Smooth muscle cell (in vitro differentiated cells): ENCODE measurements at regions not wholly inside any gene's neighbourhood (a gene's known extent, or its start where the extent isn't known, plus 50 kb on each side); places are given as distances from the start of the nearest gene placed in this dataset.

Experiments used
- DNase-seq: peaks from one replicate; lab custom pipeline; 2025; ENCODE audit not compliant: unreplicated experiment; lab: John Stamatoyannopoulos, UW
- H2AFZ ChIP-seq: fragments of 200-600 bp; sonication (generic); 2 replicates; pipeline ENCODE4 v1.6.0; 2016; ENCODE audit warnings: antibody characterized with exemption, low read depth, mild to moderate bottlenecking
- H3F3A ChIP-seq: fragments of 200-600 bp; sonication (generic); 2 replicates; pipeline ENCODE4 v1.6.0; 2017; ENCODE audit warnings: antibody characterized with exemption, low read depth
- H3K27ac ChIP-seq: fragments of 200-600 bp; sonication (generic); 2 replicates; pipeline ENCODE4 v1.5.1; 2016; ENCODE audit warnings: low read depth, mild to moderate bottlenecking
- H3K27me3 ChIP-seq: fragments of 200-600 bp; sonication (generic); 2 replicates; pipeline ENCODE4 v1.6.1; 2016; ENCODE audit warnings: low read depth, mild to moderate bottlenecking
- H3K36me3 ChIP-seq: fragments of 200-600 bp; sonication (generic); 2 replicates; pipeline ENCODE4 v1.5.1; 2016; ENCODE audit warnings: low read depth
- H3K4me1 ChIP-seq: fragments of 200-600 bp; sonication (generic); 2 replicates; pipeline ENCODE4 v1.5.1; 2016; ENCODE audit warnings: low read depth
- H3K4me2 ChIP-seq: fragments of 200-600 bp; sonication (generic); 2 replicates; pipeline ENCODE4 v1.6.0; 2016; ENCODE audit warnings: mild to moderate bottlenecking
- H3K4me3 ChIP-seq: fragments of 200-600 bp; sonication (generic); 2 replicates; pipeline ENCODE4 v1.5.1; 2016; ENCODE audit warnings: mild to moderate bottlenecking
- H3K79me2 ChIP-seq: fragments of 200-600 bp; sonication (generic); 2 replicates; pipeline ENCODE4 v1.6.0; 2016; ENCODE audit warnings: low read depth, mild to moderate bottlenecking
- H3K9ac ChIP-seq: fragments of 200-600 bp; sonication (generic); 2 replicates; pipeline ENCODE4 v1.6.0; 2016; ENCODE audit warnings: low read depth
- H3K9me3 ChIP-seq: fragments of 200-600 bp; sonication (generic); replicated peaks from 2 replicates; pipeline ENCODE4 v1.5.1; 2016; ENCODE audit warnings: low read depth
- H4K20me1 ChIP-seq: fragments of 200-600 bp; sonication (generic); 2 replicates; pipeline ENCODE4 v1.6.0; 2016; ENCODE audit warnings: low read depth
- CTCF ChIP-seq: fragments of 200-600 bp; sonication (generic); IDR thresholded peaks from 2 replicates; pipeline ENCODE4 v1.5.1; 2017; ENCODE audit warnings: borderline replicate concordance, mild to moderate bottlenecking, antibody characterized with exemption; ENCODE audit not compliant: insufficient read depth, poor library complexity, severe bottlenecking
- WGBS: methylation state at CpG from one replicate; pipeline ENCODE4 v1.1.7; 2016; ENCODE audit warnings: low lambda C conversion rate; 5-methylcytosine and 5-hydroxymethylcytosine counted together

- DNase-seq = no peak
- H3K27ac ChIP-seq = no peak overlapping the region
- no peak overlapping the region for H3K4me2 ChIP-seq
- no peak for TF ChIP-seq CTCF
- H4K20me1 ChIP-seq = no peaks in the 10 kb centered on the region
- WGBS = 62% methylated on average over 6 of the region's 6 CpGs
- no peak overlapping the region for H3K4me3 ChIP-seq
- no peaks in the 10 kb centered on the region for H3K9me3 ChIP-seq
- no peaks in the 10 kb centered on the region for H3K27me3 ChIP-seq
- H3K9ac ChIP-seq = no peak overlapping the region
- H2AFZ ChIP-seq = no peak overlapping the region
- H3F3A ChIP-seq = no peaks in the 10 kb centered on the region
- no peaks in the 10 kb centered on the region for H3K4me1 ChIP-seq
- no peaks in the 10 kb centered on the region for H3K79me2 ChIP-seq
- no peaks in the 10 kb centered on the region for H3K36me3 ChIP-seq
Measured at GRCh38 chr10:8485032-8485431, 430.5 kb downstream of the GATA3 start.

GRCh38 chr10:8487346-8487745 is 432.9 kb downstream of the GATA3 start:
- Histone ChIP-seq H3K36me3 (no peaks in the 10 kb centered on the region), H3K9me3 (no peaks in the 10 kb centered on the region), H3K4me2 (no peak overlapping the region), H3K79me2 (no peaks in the 10 kb centered on the region), H3K9ac (no peak overlapping the region), H3K27me3 (no peaks in the 10 kb centered on the region), H3F3A (no peaks in the 10 kb centered on the region), H3K4me1 (no peaks in the 10 kb centered on the region), H4K20me1 (no peaks in the 10 kb centered on the region), H3K27ac (no peak overlapping the region), H3K4me3 (no peak overlapping the region), H2AFZ (no peak overlapping the region)
- DNase-seq = no peak
- WGBS = 63% methylated on average over 7 of the region's 7 CpGs
- TF ChIP-seq CTCF = no peak

- H4K20me1 ChIP-seq = no peaks in the 10 kb centered on the region
- no peaks in the 10 kb centered on the region for H3F3A ChIP-seq
- H3K9me3 ChIP-seq = no peaks in the 10 kb centered on the region
- no peak for TF ChIP-seq CTCF
- no peaks in the 10 kb centered on the region for H3K79me2 ChIP-seq
- no peak overlapping the region for H3K4me2 ChIP-seq
- no peak overlapping the region for H3K4me3 ChIP-seq
- 93% methylated on average over 3 of the region's 3 CpGs for WGBS
- no peak overlapping the region for H3K9ac ChIP-seq
- no peak for DNase-seq
- H3K4me1 ChIP-seq = no peaks in the 10 kb centered on the region
- no peak overlapping the region for H2AFZ ChIP-seq
- no peaks in the 10 kb centered on the region for H3K36me3 ChIP-seq
- no peaks in the 10 kb centered on the region for H3K27me3 ChIP-seq
- H3K27ac ChIP-seq = no peak overlapping the region
Measured at GRCh38 chr10:8489232-8489631, 434.7 kb downstream of the GATA3 start.

GRCh38 chr10:8489823-8490222 is 435.3 kb downstream of the GATA3 start:
- Histone ChIP-seq H3K4me2 (no peak overlapping the region), H2AFZ (no peak overlapping the region), H3K79me2 (no peaks in the 10 kb centered on the region), H3F3A (no peaks in the 10 kb centered on the region), H3K9me3 (no peaks in the 10 kb centered on the region), H3K9ac (no peak overlapping the region), H3K36me3 (no peaks in the 10 kb centered on the region), H3K4me3 (no peak overlapping the region), H4K20me1 (no peaks in the 10 kb centered on the region), H3K4me1 (no peaks in the 10 kb centered on the region), H3K27ac (no peak overlapping the region), H3K27me3 (no peaks in the 10 kb centered on the region)
- 14% methylated on average over 6 of the region's 6 CpGs for WGBS
- no peak for TF ChIP-seq CTCF
- no peak for DNase-seq
